Activated B cell treated with CpG ODN at 0.5 μM for 24 hours (primary cell): ENCODE measurements at regions not wholly inside any gene's neighbourhood (a gene's known extent, or its start where the extent isn't known, plus 50 kb on each side); places are given as distances from the start of the nearest gene placed in this dataset.

ENCODE experiments used
- ATAC-seq: fragments of 200-7000 bp; cut with Tn5 transposase; one replicate; pipeline ENCODE4 v1.10.0; 2021; ENCODE audit warnings: low read depth, mild to moderate bottlenecking, moderate library complexity
- CTCF ChIA-PET: fragments of 350-600 bp; sonication (Branson Sonifier 250); formaldehyde crosslinking; loops from one replicate; lab custom pipeline; 2021; ENCODE audit warnings: antibody characterized with exemption; lab: Charles Lee
- POLR2A ChIA-PET: fragments of 350-600 bp; sonication (Branson Sonifier 250); formaldehyde crosslinking; loops from one replicate; lab custom pipeline; 2021; ENCODE audit warnings: antibody characterized with exemption; lab: Charles Lee
- DNase-seq: peaks from one replicate; pipeline ENCODE4 v3.0.0; 2022
- H3K27ac Mint-ChIP-seq: one replicate; pipeline ENCODE4 v1.8.0; 2020; ENCODE audit warnings: mixed read lengths
- H3K27me3 Mint-ChIP-seq: one replicate; pipeline ENCODE4 v1.8.0; 2021; ENCODE audit warnings: mixed read lengths
- H3K36me3 Mint-ChIP-seq: one replicate; pipeline ENCODE4 v1.8.0; 2021; ENCODE audit warnings: low read depth, mixed read lengths
- H3K4me1 Mint-ChIP-seq: one replicate; pipeline ENCODE4 v1.8.0; 2021; ENCODE audit warnings: mixed read lengths
- H3K4me3 Mint-ChIP-seq: one replicate; pipeline ENCODE4 v1.8.0; 2020; ENCODE audit warnings: mild to moderate bottlenecking, mixed read lengths
- H3K9me3 Mint-ChIP-seq: one replicate; pipeline ENCODE4 v1.8.0; 2020; ENCODE audit warnings: mixed read lengths
- intact Hi-C: fragments of 100-400 bp; cut with micrococcal nuclease; formaldehyde crosslinking; loops from one replicate; pipeline ENCODE4 v1.15.1; 2024
- TF ChIP-seq, protein P1 (sequence below): fragments of 200-600 bp; IDR thresholded peaks from one replicate; pipeline ENCODE4 v1.8.0; 2022; ENCODE audit warnings: antibody characterized with exemption, mild to moderate bottlenecking

DNA sequence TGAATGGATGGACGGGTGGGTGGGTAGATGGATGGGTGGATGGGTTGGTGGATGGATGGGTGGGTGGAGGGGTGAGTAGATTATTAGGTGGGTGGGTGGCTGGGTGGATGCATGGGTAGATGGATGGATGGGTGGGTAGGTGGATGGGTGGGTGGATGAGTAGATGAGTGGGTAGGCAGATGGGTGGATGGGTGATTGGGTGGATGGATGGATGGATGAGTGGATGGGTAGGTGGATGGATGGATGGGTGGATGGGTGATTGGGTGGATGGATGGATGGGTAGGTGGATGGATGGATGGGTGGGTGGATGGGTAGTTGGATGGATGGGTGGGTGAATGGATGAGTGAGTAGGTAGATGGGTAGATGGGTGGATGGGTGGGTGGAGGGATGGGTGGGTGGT, 59.6 kb upstream of the ADGRA1 start:
- Mint-ChIP-seq H3K36me3 (no peaks in the 10 kb centered on the region), H3K4me3 (no peak overlapping the region), H3K4me1 (no peaks in the 10 kb centered on the region), H3K27me3 (peaks cover 5% of the 10 kb centered on the region), H3K9me3 (no peaks in the 10 kb centered on the region), H3K27ac (no peak overlapping the region)
- CTCF ChIA-PET: no interaction called here
- intact Hi-C loops: no loop called here
- no peak for ATAC-seq
- DNase-seq: no peak
- POLR2A ChIA-PET: interaction anchor here (0.6 kb wide), 1 partner anchor 49 kb away, joined by 11 read pairs; no protein-coding TSS in a partner anchor
- TF ChIP-seq, protein P1, sequence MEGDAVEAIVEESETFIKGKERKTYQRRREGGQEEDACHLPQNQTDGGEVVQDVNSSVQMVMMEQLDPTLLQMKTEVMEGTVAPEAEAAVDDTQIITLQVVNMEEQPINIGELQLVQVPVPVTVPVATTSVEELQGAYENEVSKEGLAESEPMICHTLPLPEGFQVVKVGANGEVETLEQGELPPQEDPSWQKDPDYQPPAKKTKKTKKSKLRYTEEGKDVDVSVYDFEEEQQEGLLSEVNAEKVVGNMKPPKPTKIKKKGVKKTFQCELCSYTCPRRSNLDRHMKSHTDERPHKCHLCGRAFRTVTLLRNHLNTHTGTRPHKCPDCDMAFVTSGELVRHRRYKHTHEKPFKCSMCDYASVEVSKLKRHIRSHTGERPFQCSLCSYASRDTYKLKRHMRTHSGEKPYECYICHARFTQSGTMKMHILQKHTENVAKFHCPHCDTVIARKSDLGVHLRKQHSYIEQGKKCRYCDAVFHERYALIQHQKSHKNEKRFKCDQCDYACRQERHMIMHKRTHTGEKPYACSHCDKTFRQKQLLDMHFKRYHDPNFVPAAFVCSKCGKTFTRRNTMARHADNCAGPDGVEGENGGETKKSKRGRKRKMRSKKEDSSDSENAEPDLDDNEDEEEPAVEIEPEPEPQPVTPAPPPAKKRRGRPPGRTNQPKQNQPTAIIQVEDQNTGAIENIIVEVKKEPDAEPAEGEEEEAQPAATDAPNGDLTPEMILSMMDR: no peak

DNA sequence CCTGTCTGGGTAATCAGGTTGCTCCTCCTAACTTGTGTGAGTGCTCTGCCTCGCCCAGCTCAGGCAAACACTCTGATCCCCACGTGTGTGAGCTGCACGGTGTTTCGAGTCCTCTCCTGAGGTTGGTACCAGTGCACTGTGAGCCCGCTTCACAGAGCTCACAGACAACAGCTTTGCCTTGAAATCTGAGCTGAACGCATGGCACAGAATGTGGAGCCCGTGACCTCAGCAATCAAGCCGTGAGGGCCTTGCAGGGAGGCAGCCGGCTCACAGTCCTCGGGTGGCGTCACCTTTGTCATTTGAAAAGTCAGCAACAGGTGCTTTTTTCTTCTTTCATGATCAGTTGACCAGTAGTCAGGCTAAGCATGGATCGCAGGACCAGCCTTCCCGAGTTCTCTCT, 60.2 kb upstream of the ADGRA1 start:
- no peaks in the 10 kb centered on the region for H3K36me3 Mint-ChIP-seq
- peaks cover 5% of the 10 kb centered on the region for H3K27me3 Mint-ChIP-seq
- POLR2A ChIA-PET: no interaction called here
- no peak overlapping the region for H3K4me3 Mint-ChIP-seq
- H3K9me3 Mint-ChIP-seq: no peaks in the 10 kb centered on the region
- no peak for ATAC-seq
- no peak overlapping the region for H3K27ac Mint-ChIP-seq
- no peaks in the 10 kb centered on the region for H3K4me1 Mint-ChIP-seq
- CTCF ChIA-PET: interaction anchor here (0.6 kb wide), 1 partner anchor 47 kb away, joined by 4 read pairs; no protein-coding TSS in a partner anchor
- TF ChIP-seq, protein P1: no peak
- intact Hi-C loops: no loop called here
- DNase-seq: no peak

DNA sequence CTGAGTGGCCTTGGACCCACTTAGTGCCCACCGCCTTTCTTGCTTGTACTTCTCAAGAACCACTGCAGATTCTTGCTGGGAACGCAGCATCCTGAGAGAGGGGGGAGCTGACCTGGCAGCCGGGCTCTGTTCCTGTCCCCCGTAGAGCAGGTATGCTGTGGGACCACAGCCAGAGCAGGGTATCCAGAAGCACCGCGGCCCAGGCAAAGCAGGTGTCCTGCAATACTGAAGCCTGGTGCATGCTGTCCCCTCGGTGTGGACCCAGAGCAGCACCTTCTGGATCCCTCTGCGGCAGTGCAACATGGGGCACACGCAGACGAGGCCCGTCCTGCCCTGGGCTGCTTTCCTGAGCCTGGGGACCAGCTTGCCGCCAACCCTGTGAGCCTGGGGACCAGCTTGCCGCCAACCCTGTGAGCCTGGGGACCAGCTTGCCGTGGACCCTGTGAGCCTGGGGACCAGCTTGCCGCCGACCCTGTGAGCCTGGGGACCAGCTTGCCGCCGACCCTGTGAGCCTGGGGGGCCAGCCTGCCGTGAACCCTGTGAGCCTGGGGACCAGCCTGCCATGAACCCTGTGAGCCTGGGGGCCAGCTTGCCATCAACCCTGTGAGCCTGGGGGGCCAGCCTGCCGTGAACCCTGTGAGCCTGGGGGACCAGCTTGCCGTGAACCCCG, 60.9 kb upstream of the ADGRA1 start:
- no peak overlapping the region for H3K27ac Mint-ChIP-seq
- H3K4me1 Mint-ChIP-seq: no peaks in the 10 kb centered on the region
- no peaks in the 10 kb centered on the region for H3K36me3 Mint-ChIP-seq
- CTCF ChIA-PET: interaction anchor here (0.6 kb wide), 1 partner anchor 48 kb away, joined by 4 read pairs; no protein-coding TSS in a partner anchor
- DNase-seq (no peak), ATAC-seq (no peak)
- no peak overlapping the region for H3K4me3 Mint-ChIP-seq
- H3K9me3 Mint-ChIP-seq: no peaks in the 10 kb centered on the region
- H3K27me3 Mint-ChIP-seq: peaks cover 5% of the 10 kb centered on the region
- intact Hi-C loops: no loop called here
- POLR2A ChIA-PET: no interaction called here
- TF ChIP-seq, protein P1: no peak

DNA sequence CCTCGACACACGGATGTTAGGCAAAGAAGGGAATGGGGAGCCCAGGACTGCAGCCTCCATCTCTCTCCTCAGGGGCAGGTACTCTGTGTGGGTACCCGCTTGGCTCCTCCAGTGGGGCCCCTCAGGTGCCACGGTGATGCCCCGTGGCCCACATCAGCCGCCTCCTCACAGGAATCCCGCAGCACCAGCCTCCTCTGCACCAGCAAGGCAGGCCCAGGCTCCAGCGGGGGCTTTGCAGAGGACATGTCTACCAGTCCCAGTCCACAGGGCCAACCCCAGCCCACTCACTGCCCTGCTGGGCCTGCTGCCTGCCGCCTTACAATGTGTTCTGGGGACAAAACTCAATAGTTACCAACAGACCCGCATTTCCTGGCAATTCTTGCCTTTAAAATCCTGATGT, 61.6 kb upstream of the ADGRA1 start:
- Mint-ChIP-seq H3K9me3 (no peaks in the 10 kb centered on the region), H3K36me3 (no peaks in the 10 kb centered on the region), H3K4me3 (no peak overlapping the region), H3K4me1 (no peaks in the 10 kb centered on the region), H3K27ac (no peak overlapping the region), H3K27me3 (peaks cover 5% of the 10 kb centered on the region)
- DNase-seq: no peak
- POLR2A ChIA-PET: no interaction called here
- CTCF ChIA-PET: no interaction called here
- TF ChIP-seq, protein P1: no peak
- ATAC-seq: no peak
- intact Hi-C loops: no loop called here

DNA sequence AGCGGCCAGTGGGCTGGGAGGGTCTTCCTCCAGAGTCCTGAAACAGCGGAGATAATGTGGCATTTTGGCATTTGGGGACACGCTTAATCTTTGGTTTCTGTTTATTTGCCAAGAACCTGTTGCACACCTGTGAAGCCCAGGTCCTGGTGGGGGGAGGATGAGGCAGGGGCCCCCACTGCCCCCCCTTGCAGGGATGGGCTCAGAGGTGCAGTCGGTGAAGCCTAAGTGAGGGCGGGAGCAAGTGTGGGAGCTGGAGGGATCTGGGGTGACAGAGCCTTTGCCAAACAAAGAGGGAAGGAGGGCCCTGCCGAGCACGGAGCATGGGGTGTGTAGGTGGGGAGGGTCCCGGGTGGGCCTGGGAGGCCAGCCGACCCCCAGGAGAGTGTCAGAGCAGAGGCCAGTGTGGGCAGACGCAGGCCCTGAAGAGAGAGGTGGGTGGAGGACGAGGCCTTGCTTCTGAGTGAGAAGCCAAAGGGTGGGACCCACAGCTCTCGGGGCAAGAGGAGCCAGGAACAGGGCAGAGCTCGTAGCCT, 62.1 kb upstream of the ADGRA1 start:
- ChIA-PET POLR2A (no interaction called here), CTCF (no interaction called here)
- H3K36me3 Mint-ChIP-seq: no peaks in the 10 kb centered on the region
- ATAC-seq: no peak
- no peaks in the 10 kb centered on the region for H3K9me3 Mint-ChIP-seq
- TF ChIP-seq, protein P1: no peak
- intact Hi-C loops: no loop called here
- no peaks in the 10 kb centered on the region for H3K4me1 Mint-ChIP-seq
- no peak overlapping the region for H3K27ac Mint-ChIP-seq
- no peak for DNase-seq
- H3K27me3 Mint-ChIP-seq: peaks cover 5% of the 10 kb centered on the region
- H3K4me3 Mint-ChIP-seq: no peak overlapping the region
